Bronchial epithelial cell (primary cell): ENCODE measurements at regions not wholly inside any gene's neighbourhood (a gene's known extent, or its start where the extent isn't known, plus 50 kb on each side); places are given as distances from the start of the nearest gene placed in this dataset.

Experiments used
- DNase-seq: peaks from one replicate; pipeline ENCODE4 v3.0.0-alpha.2; 2010; ENCODE audit warnings: low read depth
- FAIRE-seq: peaks from 2 replicates; lab custom pipeline; 2011; peaks lifted over from hg19 to GRCh38; lab: Jason Lieb, UNC
- H3K27me3 ChIP-seq: 2 replicates; pipeline ENCODE4 v1.5.1; 2011; ENCODE audit warnings: low read length; ENCODE audit not compliant: control insufficient read depth, insufficient read depth
- H3K36me3 ChIP-seq: 2 replicates; pipeline ENCODE4 v1.5.1; 2011; ENCODE audit warnings: low read length; ENCODE audit not compliant: control insufficient read depth, insufficient read depth
- H3K4me3 ChIP-seq: 2 replicates; pipeline ENCODE4 v1.5.1; 2011; ENCODE audit warnings: mild to moderate bottlenecking, low read depth, low read length, control low read depth
- CTCF ChIP-seq: IDR thresholded peaks from 2 replicates; pipeline ENCODE4 v1.5.1; 2011; ENCODE audit warnings: mild to moderate bottlenecking, moderate library complexity, low read length, control low read depth, inconsistent platforms; ENCODE audit not compliant: insufficient read depth, severe bottlenecking

GRCh38 chr10:35722636-35723035 is 80.5 kb upstream of the FZD8 start:
- DNase-seq (no peak), FAIRE-seq (no peak)
- no peak for TF ChIP-seq CTCF
- no peaks in the 10 kb centered on the region for H3K27me3 ChIP-seq
- no peak overlapping the region for H3K4me3 ChIP-seq
- H3K36me3 ChIP-seq: no peaks in the 10 kb centered on the region

- no peak for TF ChIP-seq CTCF
- DNase-seq: no peak
- Histone ChIP-seq H3K36me3 (no peaks in the 10 kb centered on the region), H3K27me3 (no peaks in the 10 kb centered on the region), H3K4me3 (no peak overlapping the region)
- FAIRE-seq: no peak
Measured at GRCh38 chr10:35722226-35722625, 80.1 kb upstream of the FZD8 start.

GRCh38 chr10:35720366-35720765 is 78.3 kb upstream of the FZD8 start:
- DNase-seq (no peak), FAIRE-seq (no peak)
- H3K36me3 ChIP-seq: no peaks in the 10 kb centered on the region
- H3K27me3 ChIP-seq: no peaks in the 10 kb centered on the region
- no peak for TF ChIP-seq CTCF
- no peak overlapping the region for H3K4me3 ChIP-seq

- no peak for DNase-seq
- no peak for TF ChIP-seq CTCF
- FAIRE-seq: no peak
- Histone ChIP-seq H3K27me3 (peaks cover 2% of the 10 kb centered on the region), H3K4me3 (no peak overlapping the region), H3K36me3 (no peaks in the 10 kb centered on the region)
Measured at GRCh38 chr10:35716776-35717175, 74.7 kb upstream of the FZD8 start.

- no peak for TF ChIP-seq CTCF
- H3K36me3 ChIP-seq: no peaks in the 10 kb centered on the region
- peaks cover 2% of the 10 kb centered on the region for H3K27me3 ChIP-seq
- DNase-seq (no peak), FAIRE-seq (no peak)
- no peak overlapping the region for H3K4me3 ChIP-seq
Measured at GRCh38 chr10:35712486-35712885, 70.4 kb upstream of the FZD8 start.

- TF ChIP-seq CTCF: no peak
- FAIRE-seq: no peak
Measured at GRCh38 chr10:35711615-35712411, 69.7 kb upstream of the FZD8 start.

More at GRCh38 chr10:35711615-35712411, 69.7 kb upstream of the FZD8 start:
- DNase-seq: no peak
- H3K36me3 ChIP-seq: no peaks in the 10 kb centered on the region
- no peak overlapping the region for H3K4me3 ChIP-seq
- H3K27me3 ChIP-seq: peaks cover 2% of the 10 kb centered on the region
